Activated T-cell treated with anti-CD3 and anti-CD28 coated beads for 24 hours (primary cell): ENCODE measurements at regions not wholly inside any gene's neighbourhood (a gene's known extent, or its start where the extent isn't known, plus 50 kb on each side); places are given as distances from the start of the nearest gene placed in this dataset.

Experiments used
- DNase-seq: peaks from one replicate; pipeline ENCODE4 v3.0.0-alpha.2; 2020; ENCODE audit warnings: low read depth

DNA sequence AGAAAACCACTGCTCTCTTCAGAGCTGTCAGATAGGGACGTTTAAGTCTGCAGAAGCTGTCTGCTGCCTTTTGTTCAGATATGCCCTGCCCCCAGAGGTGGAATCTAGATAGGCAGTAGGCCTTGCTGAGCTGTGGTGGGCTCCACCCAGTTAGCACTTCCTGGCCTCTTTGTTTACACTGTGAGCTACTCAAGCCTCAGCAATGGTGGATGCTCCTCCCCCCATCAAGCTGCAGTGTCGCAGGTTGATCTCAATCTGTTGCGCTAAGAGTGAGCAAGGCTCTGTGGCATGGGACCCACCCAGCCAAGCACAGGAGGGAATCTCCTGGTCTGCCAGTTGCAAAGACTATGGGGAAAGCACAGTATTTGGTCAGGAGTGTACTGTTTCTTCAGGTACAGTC lies 59.2 kb upstream of the ZNF641 start:
- DNase-seq, result peak; percentile 1

DNA sequence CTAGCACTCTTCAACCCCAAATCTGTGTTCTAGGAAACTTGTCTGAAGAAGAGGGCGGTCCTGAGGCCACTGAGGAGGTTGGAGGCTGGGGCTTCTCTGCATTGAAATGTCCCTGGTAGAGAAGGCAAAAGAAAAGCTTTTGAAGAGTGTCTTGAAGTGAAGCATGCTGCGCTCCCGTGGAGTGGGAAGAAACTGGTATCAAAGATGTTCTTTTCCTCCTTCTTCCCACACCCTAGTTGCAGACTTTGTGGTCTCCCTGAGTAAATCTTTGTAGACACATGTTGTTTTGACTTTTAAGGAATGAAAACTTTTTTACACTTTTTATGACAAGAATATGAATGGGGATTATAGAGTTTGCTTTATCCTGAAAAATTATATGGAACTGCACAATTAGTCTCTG lies 59.0 kb upstream of the ANP32D start:
- no peak for DNase-seq

DNA sequence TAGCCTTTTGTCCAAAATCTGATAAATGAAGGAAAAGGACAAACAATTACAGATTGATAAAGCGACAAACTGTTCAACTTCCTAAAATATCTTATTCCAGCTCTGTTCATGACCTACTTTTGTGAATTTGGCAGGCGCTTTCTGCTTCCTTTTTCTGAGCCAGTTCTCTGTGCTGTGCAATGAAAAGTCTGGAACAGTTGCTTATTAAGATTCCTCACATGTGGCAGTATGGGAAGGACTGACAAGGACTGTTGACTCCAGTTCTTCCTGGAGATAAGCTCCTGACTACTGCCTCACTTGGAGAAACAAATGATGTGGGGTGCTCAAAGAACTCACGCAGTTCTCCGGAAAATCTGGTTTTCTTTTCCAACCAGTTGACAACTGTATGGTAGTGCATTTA lies 58.3 kb upstream of the ANP32D start:
- DNase-seq, result no peak

DNA sequence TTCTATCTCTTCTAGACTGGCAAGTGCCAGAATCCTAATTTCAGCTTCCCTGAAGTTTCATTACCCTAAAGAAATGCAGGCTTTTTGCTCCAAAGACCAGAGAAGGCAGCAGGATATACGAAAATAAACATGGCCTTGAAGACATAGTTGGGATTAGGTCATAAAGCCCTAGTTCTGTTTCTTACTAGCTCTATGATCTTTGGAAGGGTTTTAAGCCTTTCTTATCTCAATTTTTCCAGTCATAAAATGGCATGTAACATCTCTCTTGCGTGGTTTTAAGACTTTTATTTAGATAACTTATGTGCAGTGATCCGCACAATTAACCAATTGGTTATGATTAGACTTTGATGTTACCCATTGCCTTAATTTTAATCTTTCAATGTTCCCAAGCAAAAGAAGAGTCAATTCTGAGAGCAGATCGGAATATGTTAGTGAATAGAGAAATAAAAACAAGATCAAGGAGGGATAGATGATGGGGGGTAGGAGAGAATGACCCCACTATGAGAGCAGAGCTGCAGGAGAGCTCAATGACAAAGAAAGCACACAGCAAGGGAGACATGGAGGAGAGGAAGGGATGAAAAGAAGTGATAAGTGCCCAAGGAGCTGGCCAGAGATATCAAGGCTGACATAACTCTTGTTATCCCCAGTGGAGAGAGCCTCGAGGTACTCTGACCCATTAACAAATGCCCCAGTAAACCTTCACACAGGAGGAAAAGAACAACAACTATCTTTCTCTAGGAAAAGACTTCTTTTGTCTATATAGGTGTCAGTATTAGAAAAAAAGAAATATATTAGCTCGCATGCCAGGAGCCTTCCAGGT lies 53.0 kb upstream of the ANP32D start:
- DNase-seq, result no peak

DNA sequence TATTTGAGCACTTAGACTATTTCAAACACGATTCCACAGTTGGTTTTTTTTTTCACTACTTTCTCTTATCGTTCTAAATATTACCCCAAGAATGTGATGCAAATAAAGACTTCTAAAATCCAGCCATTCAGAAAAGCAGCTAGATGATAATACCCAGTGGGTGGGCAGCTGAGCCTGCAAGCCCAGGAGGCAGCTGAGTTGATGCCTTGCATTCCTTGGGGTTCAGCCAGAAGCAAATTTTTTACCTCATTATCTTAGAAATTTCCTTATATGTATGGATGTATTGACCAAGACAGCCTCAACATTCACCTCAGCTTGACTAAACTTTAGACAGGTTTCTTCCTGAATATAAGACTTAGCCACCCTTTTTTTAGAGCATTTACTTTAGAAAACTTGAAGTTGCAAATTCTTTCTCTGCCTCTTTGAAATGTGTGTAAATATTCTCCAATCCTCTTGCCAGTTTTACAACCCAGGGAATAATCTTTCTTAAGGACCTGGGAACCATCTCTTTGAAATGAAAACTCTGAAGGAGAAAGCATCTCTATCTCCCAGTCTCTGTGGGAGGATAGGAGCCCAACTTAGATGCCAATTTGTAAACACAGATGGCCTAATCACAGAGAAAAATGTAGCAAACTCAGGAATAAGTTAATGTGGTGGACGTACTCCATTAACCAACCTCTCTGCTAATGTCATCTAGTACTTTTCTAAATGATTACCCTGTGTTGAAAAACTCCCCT lies 52.2 kb upstream of the ANP32D start:
- DNase-seq, result no peak

DNA sequence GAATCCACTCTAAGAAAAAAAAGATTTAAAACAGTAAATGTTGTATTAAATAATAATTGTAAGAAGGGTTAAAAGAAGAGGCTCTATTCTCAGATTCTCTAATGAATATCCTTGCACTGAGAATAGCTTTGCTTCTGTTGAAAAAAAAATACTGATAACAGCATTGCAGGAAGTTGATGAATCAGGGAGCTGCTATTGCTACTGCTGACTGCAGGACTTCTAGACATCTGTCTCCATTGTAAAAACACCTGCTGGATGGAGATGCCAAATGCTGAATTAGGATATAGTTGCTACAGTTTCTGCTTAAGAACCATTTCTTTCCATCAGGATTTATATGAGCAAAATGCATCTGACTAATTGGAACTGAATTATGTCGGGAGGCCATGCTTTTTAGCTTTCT lies 50.3 kb upstream of the ANP32D start:
- no peak for DNase-seq
